MM.1S (cell line): ENCODE measurements at regions not wholly inside any gene's neighbourhood (a gene's known extent, or its start where the extent isn't known, plus 50 kb on each side); places are given as distances from the start of the nearest gene placed in this dataset.

Experiments used
- DNase-seq: peaks from one replicate; pipeline ENCODE4 v3.0.0-alpha.2; 2015
- H2AFZ ChIP-seq: fragments of 300-600 bp; sonication (generic); 2 replicates; pipeline ENCODE4 v1.6.0; 2016; ENCODE audit warnings: antibody characterized with exemption, low read length
- H3F3A ChIP-seq: fragments of 300-600 bp; sonication (generic); 2 replicates; pipeline ENCODE4 v1.6.1; 2016; ENCODE audit warnings: mild to moderate bottlenecking, antibody characterized with exemption, low read length, moderate library complexity, mixed read lengths; ENCODE audit not compliant: insufficient read depth
- H3K27ac ChIP-seq: fragments of 300-600 bp; sonication (generic); 2 replicates; pipeline ENCODE4 v1.5.1; 2016; ENCODE audit warnings: mild to moderate bottlenecking, low read length
- H3K27me3 ChIP-seq: fragments of 300-600 bp; sonication (generic); replicated peaks from 2 replicates; pipeline ENCODE4 v1.6.0; 2016; ENCODE audit warnings: low read length; ENCODE audit not compliant: insufficient read depth
- H3K36me3 ChIP-seq: fragments of 300-600 bp; sonication (generic); replicated peaks from 2 replicates; pipeline ENCODE4 v1.6.1; 2016; ENCODE audit warnings: mild to moderate bottlenecking, low read length, mixed read lengths; ENCODE audit not compliant: insufficient read depth
- H3K4me1 ChIP-seq: fragments of 300-600 bp; sonication (generic); 2 replicates; pipeline ENCODE4 v1.6.1; 2016; ENCODE audit warnings: low read length, mixed read lengths
- H3K4me2 ChIP-seq: fragments of 300-600 bp; sonication (generic); 2 replicates; pipeline ENCODE4 v1.6.0; 2016; ENCODE audit warnings: low read depth, low read length
- H3K4me3 ChIP-seq: fragments of 300-600 bp; sonication (generic); 2 replicates; pipeline ENCODE4 v1.5.1; 2016; ENCODE audit warnings: low read length, mixed read lengths
- H3K79me2 ChIP-seq: fragments of 300-600 bp; sonication (generic); 2 replicates; pipeline ENCODE4 v1.6.1; 2016; ENCODE audit warnings: mixed run types, low read length, mixed read lengths
- H3K9ac ChIP-seq: fragments of 300-600 bp; sonication (generic); 2 replicates; pipeline ENCODE4 v1.6.1; 2016; ENCODE audit warnings: low read length, mixed read lengths
- H3K9me2 ChIP-seq: fragments of 300-600 bp; sonication (generic); replicated peaks from 2 replicates; pipeline ENCODE4 v1.6.1; 2016; ENCODE audit warnings: mild to moderate bottlenecking, low read length, mixed read lengths; ENCODE audit not compliant: insufficient read depth
- H3K9me3 ChIP-seq: fragments of 300-600 bp; sonication (generic); replicated peaks from 2 replicates; pipeline ENCODE4 v1.6.1; 2016; ENCODE audit warnings: mild to moderate bottlenecking, low read length, mixed read lengths; ENCODE audit not compliant: insufficient read depth
- H4K20me1 ChIP-seq: fragments of 300-600 bp; sonication (generic); 2 replicates; pipeline ENCODE4 v1.6.1; 2016; ENCODE audit warnings: mild to moderate bottlenecking, low read length, moderate library complexity, mixed read lengths; ENCODE audit not compliant: insufficient read depth
- EZH2 ChIP-seq: fragments of 300-600 bp; sonication (generic); optimal IDR thresholded peaks from 2 replicates; pipeline ENCODE3; 2017; ENCODE audit warnings: low read depth, mild to moderate bottlenecking, antibody characterized with exemption, low read length, mixed read lengths
- EZH2phosphoT487 ChIP-seq: fragments of 300-600 bp; sonication (generic); IDR thresholded peaks from 2 replicates; pipeline ENCODE4 v1.6.1; 2018; ENCODE audit warnings: antibody characterized with exemption, low read length
- TF ChIP-seq, protein P1 (sequence below): fragments of 300-600 bp; sonication (generic); IDR thresholded peaks from 2 replicates; pipeline ENCODE4 v1.5.1; 2016; ENCODE audit warnings: antibody characterized with exemption, low read length, mixed read lengths

DNA sequence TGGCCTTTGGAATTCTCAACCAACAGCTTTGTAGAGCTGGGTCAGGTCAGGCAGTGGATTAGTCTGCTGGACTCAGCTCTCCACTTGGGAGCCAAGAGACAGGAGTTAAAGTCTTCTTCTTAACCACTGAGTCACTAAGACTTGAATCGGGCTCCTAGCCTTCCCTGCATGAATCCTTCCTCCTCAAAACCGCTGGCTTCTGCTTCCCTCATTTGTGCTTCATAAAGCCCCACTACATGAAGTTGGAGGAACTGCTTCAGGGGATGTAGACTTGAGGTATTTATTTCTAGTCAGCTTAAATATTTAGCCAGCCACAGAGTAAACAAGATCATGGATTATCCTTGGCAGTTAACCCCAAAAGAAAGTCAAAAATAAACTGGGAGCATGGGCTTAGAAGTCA, 536.3 kb upstream of the TNP1 start:
- no peaks in the 10 kb centered on the region for H3K79me2 ChIP-seq
- H3K4me1 ChIP-seq: no peaks in the 10 kb centered on the region
- H3K4me2 ChIP-seq: no peak overlapping the region
- no peak for DNase-seq
- H3K9ac ChIP-seq: no peak overlapping the region
- H3F3A ChIP-seq: no peaks in the 10 kb centered on the region
- H3K9me2 ChIP-seq: no peaks in the 10 kb centered on the region
- TF ChIP-seq EZH2phosphoT487 (no peak), EZH2 (no peak)
- TF ChIP-seq, protein P1, sequence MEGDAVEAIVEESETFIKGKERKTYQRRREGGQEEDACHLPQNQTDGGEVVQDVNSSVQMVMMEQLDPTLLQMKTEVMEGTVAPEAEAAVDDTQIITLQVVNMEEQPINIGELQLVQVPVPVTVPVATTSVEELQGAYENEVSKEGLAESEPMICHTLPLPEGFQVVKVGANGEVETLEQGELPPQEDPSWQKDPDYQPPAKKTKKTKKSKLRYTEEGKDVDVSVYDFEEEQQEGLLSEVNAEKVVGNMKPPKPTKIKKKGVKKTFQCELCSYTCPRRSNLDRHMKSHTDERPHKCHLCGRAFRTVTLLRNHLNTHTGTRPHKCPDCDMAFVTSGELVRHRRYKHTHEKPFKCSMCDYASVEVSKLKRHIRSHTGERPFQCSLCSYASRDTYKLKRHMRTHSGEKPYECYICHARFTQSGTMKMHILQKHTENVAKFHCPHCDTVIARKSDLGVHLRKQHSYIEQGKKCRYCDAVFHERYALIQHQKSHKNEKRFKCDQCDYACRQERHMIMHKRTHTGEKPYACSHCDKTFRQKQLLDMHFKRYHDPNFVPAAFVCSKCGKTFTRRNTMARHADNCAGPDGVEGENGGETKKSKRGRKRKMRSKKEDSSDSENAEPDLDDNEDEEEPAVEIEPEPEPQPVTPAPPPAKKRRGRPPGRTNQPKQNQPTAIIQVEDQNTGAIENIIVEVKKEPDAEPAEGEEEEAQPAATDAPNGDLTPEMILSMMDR: no peak
- no peak overlapping the region for H3K27ac ChIP-seq
- H2AFZ ChIP-seq: no peak overlapping the region
- no peaks in the 10 kb centered on the region for H3K36me3 ChIP-seq
- no peaks in the 10 kb centered on the region for H4K20me1 ChIP-seq
- no peak overlapping the region for H3K4me3 ChIP-seq
- H3K9me3 ChIP-seq: no peaks in the 10 kb centered on the region
- H3K27me3 ChIP-seq: no peaks in the 10 kb centered on the region

DNA sequence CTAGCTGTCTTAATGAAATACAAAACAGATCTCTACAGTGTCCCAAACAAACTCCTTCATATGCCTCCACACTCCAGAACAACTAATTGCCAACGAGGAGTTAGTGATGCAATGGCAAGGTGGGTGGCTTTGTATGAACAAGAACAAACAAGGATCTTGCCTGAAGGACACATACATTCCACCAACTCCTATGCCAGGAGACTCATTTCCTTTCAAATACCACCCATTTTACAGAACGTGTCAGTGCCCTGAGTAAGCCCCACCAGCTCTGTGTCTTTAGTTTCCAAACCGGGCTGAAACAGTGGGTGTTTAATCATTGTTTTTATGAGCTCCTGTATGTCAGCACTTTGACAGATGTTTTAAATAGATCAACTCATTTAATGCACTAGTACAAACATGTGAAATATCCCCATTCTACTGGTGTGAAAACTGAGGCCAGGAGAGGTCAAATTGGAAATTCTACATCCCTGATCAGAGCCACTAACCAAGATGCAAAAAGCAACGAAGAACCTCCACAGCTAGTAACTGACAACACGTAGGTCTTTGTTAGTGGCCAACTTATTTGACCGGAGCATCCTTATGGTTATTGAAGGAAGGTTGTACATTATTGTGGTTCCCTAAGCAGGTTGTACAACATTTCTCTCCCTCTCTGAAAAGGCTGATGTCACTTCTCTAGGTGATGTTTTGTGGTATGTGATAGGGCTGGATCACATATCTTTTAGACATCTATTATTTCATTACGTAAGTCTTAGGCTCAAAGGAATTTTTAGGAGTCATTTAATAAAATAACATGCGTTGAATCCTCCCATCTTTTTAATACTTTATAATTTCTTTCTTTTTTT, 534.9 kb upstream of the TNP1 start:
- no peak for DNase-seq
- Histone ChIP-seq H4K20me1 (no peaks in the 10 kb centered on the region), H3K9me2 (no peaks in the 10 kb centered on the region), H3K4me2 (no peak overlapping the region), H2AFZ (no peak overlapping the region), H3K4me3 (no peak overlapping the region), H3K4me1 (no peaks in the 10 kb centered on the region), H3K79me2 (no peaks in the 10 kb centered on the region), H3K36me3 (no peaks in the 10 kb centered on the region), H3K9me3 (no peaks in the 10 kb centered on the region), H3F3A (no peaks in the 10 kb centered on the region), H3K9ac (no peak overlapping the region), H3K27me3 (no peaks in the 10 kb centered on the region), H3K27ac (no peak overlapping the region)
- TF ChIP-seq, protein P1: no peak

- H3K27me3 ChIP-seq: no peaks in the 10 kb centered on the region
- no peaks in the 10 kb centered on the region for H4K20me1 ChIP-seq
- H3K79me2 ChIP-seq: no peaks in the 10 kb centered on the region
- no peak for DNase-seq
- no peaks in the 10 kb centered on the region for H3K9me2 ChIP-seq
- H3K4me3 ChIP-seq: no peak overlapping the region
- TF ChIP-seq, protein P1: no peak
- TF ChIP-seq EZH2: no peak
- TF ChIP-seq EZH2phosphoT487: no peak
- no peaks in the 10 kb centered on the region for H3K4me1 ChIP-seq
- H3K36me3 ChIP-seq: no peaks in the 10 kb centered on the region
- H3F3A ChIP-seq: no peaks in the 10 kb centered on the region
- no peaks in the 10 kb centered on the region for H3K9me3 ChIP-seq
- no peak overlapping the region for H3K27ac ChIP-seq
- no peak overlapping the region for H3K4me2 ChIP-seq
- H3K9ac ChIP-seq: no peak overlapping the region
- H2AFZ ChIP-seq: no peak overlapping the region
Observed at GRCh38 chr2:217393585-217394032, 533.7 kb upstream of the TNP1 start.
